ENCODE measurements at regions not wholly inside any gene's neighbourhood (a gene's known extent, or its start where the extent isn't known, plus 50 kb on each side); places are given as distances from the start of the nearest gene placed in this dataset.

- no peak for DNase-seq (ENCODE audit: low read depth)
These were observed 142.8 kb upstream of the STK17B start for GRCh38 chr2:196314157-196314556.

GRCh38 chr2:196314780-196315179 is 143.4 kb upstream of the STK17B start:
- peak; percentile 64 for DNase-seq (ENCODE audit: low read depth)

- no peak for DNase-seq (ENCODE audit: low read depth)
These were observed 144.1 kb upstream of the STK17B start for GRCh38 chr2:196315388-196316049.

GRCh38 chr2:196316050-196316430 is 144.7 kb upstream of the STK17B start:
- DNase-seq (ENCODE audit: low read depth): peak; percentile 32

- no peak for DNase-seq (ENCODE audit: low read depth)
These were observed 147.4 kb upstream of the STK17B start for GRCh38 chr2:196318517-196319377.

GRCh38 chr2:196322973-196323810 is 151.8 kb upstream of the STK17B start:
- DNase-seq (ENCODE audit: low read depth): peak; percentile 25

- no peak for DNase-seq (ENCODE audit: low read depth)
These were observed 152.8 kb upstream of the STK17B start for GRCh38 chr2:196324211-196324610.

- DNase-seq (ENCODE audit: low read depth): no peak
These were observed 156.8 kb upstream of the STK17B start for GRCh38 chr2:196328088-196328680.

GRCh38 chr2:196329959-196330358 is 158.6 kb upstream of the STK17B start:
- DNase-seq (ENCODE audit: low read depth): no peak

GRCh38 chr2:196330645-196331044 is 159.3 kb upstream of the STK17B start:
- DNase-seq (ENCODE audit: low read depth): no peak

GRCh38 chr2:196331143-196331542 is 159.8 kb upstream of the STK17B start:
- DNase-seq (ENCODE audit: low read depth): peak; percentile 48

GRCh38 chr2:196331851-196332250 is 160.5 kb upstream of the STK17B start:
- no peak for DNase-seq (ENCODE audit: low read depth)

- DNase-seq (ENCODE audit: low read depth): no peak
These were observed 162.0 kb upstream of the STK17B start for GRCh38 chr2:196333397-196333796.

GRCh38 chr2:196334710-196335109 is 163.3 kb upstream of the STK17B start:
- no peak for DNase-seq (ENCODE audit: low read depth)

- no peak for DNase-seq (ENCODE audit: low read depth)
These were observed 163.8 kb upstream of the STK17B start for GRCh38 chr2:196335221-196335634.

GRCh38 chr2:196336207-196336606 is 164.8 kb upstream of the STK17B start:
- no peak for DNase-seq (ENCODE audit: low read depth)

GRCh38 chr2:196336715-196337114 is 165.3 kb upstream of the STK17B start:
- DNase-seq (ENCODE audit: low read depth): no peak

GRCh38 chr2:196337208-196337953 is 166.0 kb upstream of the STK17B start:
- DNase-seq (ENCODE audit: low read depth): peak; percentile 43

GRCh38 chr2:196338440-196338839 is 167.1 kb upstream of the STK17B start:
- DNase-seq (ENCODE audit: low read depth): no peak

- DNase-seq (ENCODE audit: low read depth): no peak
These were observed 170.0 kb upstream of the STK17B start for GRCh38 chr2:196341277-196341841.

All from myocyte (in vitro differentiated cells).